ENCODE measurements at regions not wholly inside any gene's neighbourhood (a gene's known extent, or its start where the extent isn't known, plus 50 kb on each side); places are given as distances from the start of the nearest gene placed in this dataset.
"Not testable (repeated sequence)": the region's sequence is repeated elsewhere in the genome, so short reads cannot be mapped to it uniquely, and the experiment has no call there.

- DNase-seq, result no peak
Measured at GRCh38 chr1:187985897-187986654, 1157.3 kb downstream of the PLA2G4A start.

GRCh38 chr1:187987236-187987776 lies 1158.6 kb downstream of the PLA2G4A start:
- DNase-seq, result no peak

- DNase-seq, result no peak
Measured at GRCh38 chr1:187991944-187992343, 1163.2 kb downstream of the PLA2G4A start.

- DNase-seq, result no peak
Measured at GRCh38 chr1:187996780-187997179, 1168.0 kb downstream of the PLA2G4A start.

- DNase-seq, result no peak
Measured at GRCh38 chr1:187999973-188000372, 1171.2 kb downstream of the PLA2G4A start.

GRCh38 chr1:188003687-188004086 lies 1174.9 kb downstream of the PLA2G4A start:
- not testable (repeated sequence) for DNase-seq

GRCh38 chr1:188004849-188005248 lies 1176.1 kb downstream of the PLA2G4A start:
- no peak for DNase-seq

- DNase-seq, result no peak
Measured at GRCh38 chr1:188006354-188006753, 1177.6 kb downstream of the PLA2G4A start.

- DNase-seq, result not testable (repeated sequence)
Measured at GRCh38 chr1:188013222-188013849, 1184.6 kb downstream of the PLA2G4A start.

- DNase-seq, result no peak
Measured at GRCh38 chr1:188017921-188018320, 1189.2 kb downstream of the PLA2G4A start.

GRCh38 chr1:188022661-188023060 lies 1193.9 kb downstream of the PLA2G4A start:
- no peak for DNase-seq

- no peak for DNase-seq
Measured at GRCh38 chr1:188023206-188023605, 1194.5 kb downstream of the PLA2G4A start.

GRCh38 chr1:188027613-188028012 lies 1198.9 kb downstream of the PLA2G4A start:
- DNase-seq, result no peak

- DNase-seq, result not testable (repeated sequence)
Measured at GRCh38 chr1:188037572-188037971, 1208.8 kb downstream of the PLA2G4A start.

- no peak for DNase-seq
Measured at GRCh38 chr1:188043536-188044245, 1214.9 kb downstream of the PLA2G4A start.

GRCh38 chr1:188050250-188050649 lies 1221.5 kb downstream of the PLA2G4A start:
- no peak for DNase-seq

- no peak for DNase-seq
Measured at GRCh38 chr1:188056011-188056410, 1227.3 kb downstream of the PLA2G4A start.

GRCh38 chr1:188058801-188059200 lies 1230.1 kb downstream of the PLA2G4A start:
- no peak for DNase-seq

GRCh38 chr1:188061881-188062280 lies 1233.1 kb downstream of the PLA2G4A start:
- no peak for DNase-seq

GRCh38 chr1:188062456-188062855 lies 1233.7 kb downstream of the PLA2G4A start:
- no peak for DNase-seq

- no peak for DNase-seq
Measured at GRCh38 chr1:188065917-188066316, 1237.2 kb downstream of the PLA2G4A start.

GRCh38 chr1:188070848-188071247 lies 1242.1 kb downstream of the PLA2G4A start:
- no peak for DNase-seq

GRCh38 chr1:188089015-188089414 lies 1260.3 kb downstream of the PLA2G4A start:
- no peak for DNase-seq

GRCh38 chr1:188089461-188089860 lies 1260.7 kb downstream of the PLA2G4A start:
- DNase-seq, result no peak
